HEK293 (cell line): ENCODE measurements at regions not wholly inside any gene's neighbourhood (a gene's known extent, or its start where the extent isn't known, plus 50 kb on each side); places are given as distances from the start of the nearest gene placed in this dataset.
A peak's percentile ranks its signal among the peaks of the same experiment; 100 is the strongest.

Experiments used
- KLF1 ChIP-seq: fragments of 450-650 bp; formaldehyde crosslinking; IDR thresholded peaks from 2 replicates; pipeline ENCODE4 v1.5.1; 2016; ENCODE audit warnings: missing biosample characterization, missing genetic modification characterization
- KLF10 ChIP-seq: fragments of 450-650 bp; IDR thresholded peaks from 2 replicates; pipeline ENCODE4 v1.5.1; 2018; ENCODE audit warnings: missing biosample characterization, mild to moderate bottlenecking, missing genetic modification characterization
- KLF17 ChIP-seq: fragments of 450-650 bp; formaldehyde crosslinking; IDR thresholded peaks from 2 replicates; pipeline ENCODE4 v1.5.1; 2016; ENCODE audit warnings: missing biosample characterization, missing genetic modification characterization
- PRDM1 ChIP-seq: fragments of 450-650 bp; formaldehyde crosslinking; IDR thresholded peaks from 2 replicates; pipeline ENCODE4; 2016; ENCODE audit warnings: missing biosample characterization, missing genetic modification characterization
- ZBTB21 ChIP-seq: fragments of 450-650 bp; formaldehyde crosslinking; IDR thresholded peaks from 2 replicates; pipeline ENCODE4 v1.5.1; 2017; ENCODE audit warnings: missing biosample characterization, missing genetic modification characterization
- ZBTB44 ChIP-seq: fragments of 450-650 bp; IDR thresholded peaks from 2 replicates; pipeline ENCODE4 v1.5.1; 2018; ENCODE audit warnings: missing biosample characterization, mild to moderate bottlenecking, missing genetic modification characterization
- ZBTB49 ChIP-seq: fragments of 450-650 bp; formaldehyde crosslinking; IDR thresholded peaks from 2 replicates; pipeline ENCODE4 v1.5.1; 2016; ENCODE audit warnings: missing biosample characterization, missing genetic modification characterization, low read depth
- ZFP69B ChIP-seq: fragments of 450-650 bp; formaldehyde crosslinking; IDR thresholded peaks from 2 replicates; pipeline ENCODE4 v1.5.1; 2016; ENCODE audit warnings: missing biosample characterization, missing genetic modification characterization
- ZNF133 ChIP-seq: fragments of 450-650 bp; formaldehyde crosslinking; IDR thresholded peaks from 2 replicates; pipeline ENCODE4 v1.5.1; 2016; ENCODE audit warnings: missing biosample characterization, missing genetic modification characterization
- ZNF169 ChIP-seq: fragments of 450-650 bp; formaldehyde crosslinking; IDR thresholded peaks from 2 replicates; pipeline ENCODE4 v1.5.1; 2016; ENCODE audit warnings: missing biosample characterization, missing genetic modification characterization
- ZNF266 ChIP-seq: fragments of 450-650 bp; formaldehyde crosslinking; IDR thresholded peaks from 2 replicates; pipeline ENCODE4 v1.5.1; 2016; ENCODE audit warnings: missing biosample characterization, missing genetic modification characterization, low read depth
- ZNF335 ChIP-seq: fragments of 450-650 bp; formaldehyde crosslinking; conservative IDR thresholded peaks from 2 replicates; pipeline ENCODE4 v1.5.1; 2016; ENCODE audit warnings: missing biosample characterization, missing genetic modification characterization
- ZNF341 ChIP-seq: fragments of 450-650 bp; formaldehyde crosslinking; IDR thresholded peaks from 2 replicates; pipeline ENCODE4; 2016; ENCODE audit warnings: low read depth, missing biosample characterization, missing genetic modification characterization
- ZNF449 ChIP-seq: fragments of 450-650 bp; formaldehyde crosslinking; IDR thresholded peaks from 2 replicates; pipeline ENCODE4 v1.5.1; 2017; ENCODE audit warnings: missing biosample characterization, mild to moderate bottlenecking, missing genetic modification characterization, moderate library complexity
- ZNF473 ChIP-seq: fragments of 450-650 bp; formaldehyde crosslinking; IDR thresholded peaks from 2 replicates; pipeline ENCODE4 v1.5.1; 2017; ENCODE audit warnings: missing biosample characterization, missing genetic modification characterization
- ZNF544 ChIP-seq: fragments of 450-650 bp; formaldehyde crosslinking; IDR thresholded peaks from 2 replicates; pipeline ENCODE4 v1.5.0; 2017; ENCODE audit warnings: missing biosample characterization, missing genetic modification characterization
- ZNF561 ChIP-seq: fragments of 450-650 bp; IDR thresholded peaks from 2 replicates; pipeline ENCODE4 v1.5.1; 2018; ENCODE audit warnings: missing biosample characterization, missing genetic modification characterization, borderline replicate concordance
- ZNF621 ChIP-seq: fragments of 450-650 bp; formaldehyde crosslinking; IDR thresholded peaks from 2 replicates; pipeline ENCODE4 v1.5.1; 2017; ENCODE audit warnings: missing biosample characterization, missing genetic modification characterization
- ZNF768 ChIP-seq: fragments of 450-650 bp; formaldehyde crosslinking; IDR thresholded peaks from 2 replicates; pipeline ENCODE4 v1.5.1; 2018; ENCODE audit warnings: missing biosample characterization, mild to moderate bottlenecking, missing genetic modification characterization
- ZSCAN4 ChIP-seq: fragments of 450-650 bp; formaldehyde crosslinking; IDR thresholded peaks from 2 replicates; pipeline ENCODE4 v1.5.1; 2017; ENCODE audit warnings: missing biosample characterization, missing genetic modification characterization
- TF ChIP-seq, protein P1 (sequence below): fragments of 450-650 bp; formaldehyde crosslinking; IDR thresholded peaks from 2 replicates; pipeline ENCODE4 v1.5.1; 2016; ENCODE audit warnings: missing biosample characterization, missing genetic modification characterization
- TF ChIP-seq, protein P2 (sequence below): fragments of 450-650 bp; formaldehyde crosslinking; IDR thresholded peaks from 2 replicates; pipeline ENCODE4 v1.5.1; 2016; ENCODE audit warnings: missing biosample characterization, missing genetic modification characterization, borderline replicate concordance
- TF ChIP-seq, protein P3 (sequence below): fragments of 450-650 bp; formaldehyde crosslinking; IDR thresholded peaks from 2 replicates; pipeline ENCODE4 v1.5.1; 2016; ENCODE audit warnings: missing biosample characterization, missing genetic modification characterization

GRCh38 chr16:85220125-85220839 is 108.0 kb upstream of the CIBAR2 start (continued):
- TF ChIP-seq ZNF266 (tag by site-specific recombination) (no peak), ZBTB21 (tag by site-specific recombination) (no peak), ZNF341 (peak; percentile 43; the same call in 1 of the 2 replicates), ZSCAN4 (tag by site-specific recombination) (no peak), ZFP69B (tag by site-specific recombination) (no peak), ZNF169 (no peak), ZNF561 (tag by site-specific recombination) (no peak), KLF1 (tag by site-specific recombination) (peak; percentile 48; the same call in 1 of the 2 replicates), ZNF621 (tag by site-specific recombination) (no peak), KLF17 (0 out of 2 replicates have a peak, but pooled peaks have one; percentile 23), ZBTB44 (tag by site-specific recombination) (peak; percentile 68; the same call in 1 of the 2 replicates), ZNF133 (tag by site-specific recombination) (no peak), ZNF768 (no peak), ZNF544 (tag by site-specific recombination) (no peak), PRDM1 (tag by site-specific recombination) (peak; percentile 95), ZNF449 (tag by site-specific recombination) (no peak), ZNF335 (tag by site-specific recombination) (peak; percentile 93), ZBTB49 (no peak), ZNF473 (no peak), KLF10 (no peak)
- TF ChIP-seq, protein P1, sequence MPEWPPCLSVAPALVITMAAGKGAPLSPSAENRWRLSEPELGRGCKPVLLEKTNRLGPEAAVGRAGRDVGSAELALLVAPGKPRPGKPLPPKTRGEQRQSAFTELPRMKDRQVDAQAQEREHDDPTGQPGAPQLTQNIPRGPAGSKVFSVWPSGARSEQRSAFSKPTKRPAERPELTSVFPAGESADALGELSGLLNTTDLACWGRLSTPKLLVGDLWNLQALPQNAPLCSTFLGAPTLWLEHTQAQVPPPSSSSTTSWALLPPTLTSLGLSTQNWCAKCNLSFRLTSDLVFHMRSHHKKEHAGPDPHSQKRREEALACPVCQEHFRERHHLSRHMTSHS (tag by site-specific recombination), result no peak
- TF ChIP-seq, protein P2, sequence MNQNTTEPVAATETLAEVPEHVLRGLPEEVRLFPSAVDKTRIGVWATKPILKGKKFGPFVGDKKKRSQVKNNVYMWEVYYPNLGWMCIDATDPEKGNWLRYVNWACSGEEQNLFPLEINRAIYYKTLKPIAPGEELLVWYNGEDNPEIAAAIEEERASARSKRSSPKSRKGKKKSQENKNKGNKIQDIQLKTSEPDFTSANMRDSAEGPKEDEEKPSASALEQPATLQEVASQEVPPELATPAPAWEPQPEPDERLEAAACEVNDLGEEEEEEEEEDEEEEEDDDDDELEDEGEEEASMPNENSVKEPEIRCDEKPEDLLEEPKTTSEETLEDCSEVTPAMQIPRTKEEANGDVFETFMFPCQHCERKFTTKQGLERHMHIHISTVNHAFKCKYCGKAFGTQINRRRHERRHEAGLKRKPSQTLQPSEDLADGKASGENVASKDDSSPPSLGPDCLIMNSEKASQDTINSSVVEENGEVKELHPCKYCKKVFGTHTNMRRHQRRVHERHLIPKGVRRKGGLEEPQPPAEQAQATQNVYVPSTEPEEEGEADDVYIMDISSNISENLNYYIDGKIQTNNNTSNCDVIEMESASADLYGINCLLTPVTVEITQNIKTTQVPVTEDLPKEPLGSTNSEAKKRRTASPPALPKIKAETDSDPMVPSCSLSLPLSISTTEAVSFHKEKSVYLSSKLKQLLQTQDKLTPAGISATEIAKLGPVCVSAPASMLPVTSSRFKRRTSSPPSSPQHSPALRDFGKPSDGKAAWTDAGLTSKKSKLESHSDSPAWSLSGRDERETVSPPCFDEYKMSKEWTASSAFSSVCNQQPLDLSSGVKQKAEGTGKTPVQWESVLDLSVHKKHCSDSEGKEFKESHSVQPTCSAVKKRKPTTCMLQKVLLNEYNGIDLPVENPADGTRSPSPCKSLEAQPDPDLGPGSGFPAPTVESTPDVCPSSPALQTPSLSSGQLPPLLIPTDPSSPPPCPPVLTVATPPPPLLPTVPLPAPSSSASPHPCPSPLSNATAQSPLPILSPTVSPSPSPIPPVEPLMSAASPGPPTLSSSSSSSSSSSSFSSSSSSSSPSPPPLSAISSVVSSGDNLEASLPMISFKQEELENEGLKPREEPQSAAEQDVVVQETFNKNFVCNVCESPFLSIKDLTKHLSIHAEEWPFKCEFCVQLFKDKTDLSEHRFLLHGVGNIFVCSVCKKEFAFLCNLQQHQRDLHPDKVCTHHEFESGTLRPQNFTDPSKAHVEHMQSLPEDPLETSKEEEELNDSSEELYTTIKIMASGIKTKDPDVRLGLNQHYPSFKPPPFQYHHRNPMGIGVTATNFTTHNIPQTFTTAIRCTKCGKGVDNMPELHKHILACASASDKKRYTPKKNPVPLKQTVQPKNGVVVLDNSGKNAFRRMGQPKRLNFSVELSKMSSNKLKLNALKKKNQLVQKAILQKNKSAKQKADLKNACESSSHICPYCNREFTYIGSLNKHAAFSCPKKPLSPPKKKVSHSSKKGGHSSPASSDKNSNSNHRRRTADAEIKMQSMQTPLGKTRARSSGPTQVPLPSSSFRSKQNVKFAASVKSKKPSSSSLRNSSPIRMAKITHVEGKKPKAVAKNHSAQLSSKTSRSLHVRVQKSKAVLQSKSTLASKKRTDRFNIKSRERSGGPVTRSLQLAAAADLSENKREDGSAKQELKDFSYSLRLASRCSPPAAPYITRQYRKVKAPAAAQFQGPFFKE, result no peak
- TF ChIP-seq, protein P3, sequence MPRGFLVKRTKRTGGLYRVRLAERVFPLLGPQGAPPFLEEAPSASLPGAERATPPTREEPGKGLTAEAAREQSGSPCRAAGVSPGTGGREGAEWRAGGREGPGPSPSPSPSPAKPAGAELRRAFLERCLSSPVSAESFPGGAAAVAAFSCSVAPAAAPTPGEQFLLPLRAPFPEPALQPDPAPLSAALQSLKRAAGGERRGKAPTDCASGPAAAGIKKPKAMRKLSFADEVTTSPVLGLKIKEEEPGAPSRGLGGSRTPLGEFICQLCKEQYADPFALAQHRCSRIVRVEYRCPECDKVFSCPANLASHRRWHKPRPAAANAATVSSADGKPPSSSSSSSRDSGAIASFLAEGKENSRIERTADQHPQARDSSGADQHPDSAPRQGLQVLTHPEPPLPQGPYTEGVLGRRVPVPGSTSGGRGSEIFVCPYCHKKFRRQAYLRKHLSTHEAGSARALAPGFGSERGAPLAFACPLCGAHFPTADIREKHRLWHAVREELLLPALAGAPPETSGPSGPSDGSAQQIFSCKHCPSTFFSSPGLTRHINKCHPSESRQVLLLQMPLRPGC (tag by site-specific recombination), result no peak
